HepG2 (cell line): ENCODE measurements at regions not wholly inside any gene's neighbourhood (a gene's known extent, or its start where the extent isn't known, plus 50 kb on each side); places are given as distances from the start of the nearest gene placed in this dataset.

ENCODE experiments used
- ATAC-seq: fragments of 200-7000 bp; cut with Tn5 transposase; 3 replicates; pipeline ENCODE4 v1.9.1; 2020; ENCODE audit warnings: mild to moderate bottlenecking, moderate library complexity
- BruUV-seq: library from RNA; stranded (reverse); fragments of 400-500 nt; replicated peaks from 2 replicates; lab custom pipeline; 2021; lab: Mats Ljungman, UMichigan
- CTCF ChIA-PET: fragments of 300-600 bp; formaldehyde crosslinking; extraction: SDS; loops from one replicate; lab custom pipeline; 2021; ENCODE audit warnings: low total read pairs, inconsistent platforms, low intra/inter-chr PET ratio; lab: Yijun Ruan, JAX
- POLR2A ChIA-PET: fragments of 350-600 bp; sonication (Branson Sonifier 250); formaldehyde crosslinking; loops from one replicate; lab custom pipeline; 2020; ENCODE audit warnings: antibody characterized with exemption, inconsistent platforms; lab: Yijun Ruan, JAX
- DNase-seq: peaks from one replicate; pipeline ENCODE4 v3.0.0-alpha.2; 2015; ENCODE audit warnings: low spot score
- FAIRE-seq: peaks from 3 replicates; lab custom pipeline; 2011; peaks lifted over from hg19 to GRCh38; lab: Jason Lieb, UNC
- H2AFZ ChIP-seq: one replicate; pipeline ENCODE4 v1.6.1; 2011; ENCODE audit warnings: low read length, inconsistent platforms
- H3K27ac ChIP-seq: fragments of 300-600 bp; 3 replicates; pipeline ENCODE4 v1.8.0; 2011; ENCODE audit warnings: mixed run types, mild to moderate bottlenecking, mixed read lengths, low read length, inconsistent platforms; ENCODE audit not compliant: insufficient read depth; ENCODE audit errors: extremely low read length
- H3K27me3 ChIP-seq, 2 experiments: fragments of 200-600 bp in 1 of 2; 2 replicates in 1 of 2; 3 replicates in 1 of 2; pipeline versions ENCODE4 v1.6.0 to v1.8.0; 2011; ENCODE audit warnings: low read length in 2 of 2, mild to moderate bottlenecking in 2 of 2, moderate library complexity in 2 of 2, inconsistent platforms in 1 of 2; ENCODE audit not compliant: insufficient read depth in 2 of 2, control insufficient read depth in 1 of 2
- H3K36me3 ChIP-seq, 2 experiments: fragments of 200-600 bp in 1 of 2; replicated peaks in 1 of 2; 2 replicates in 1 of 2; 3 replicates in 1 of 2; pipeline versions ENCODE4 v1.5.1 to v1.8.0; 2011; ENCODE audit warnings: low read length in 2 of 2, inconsistent platforms in 1 of 2; ENCODE audit not compliant: insufficient read depth in 2 of 2, control insufficient read depth in 1 of 2
- H3K4me1 ChIP-seq: 2 replicates; pipeline ENCODE4 v1.5.1; 2012; ENCODE audit warnings: low read length, inconsistent platforms; ENCODE audit not compliant: insufficient read depth
- H3K4me2 ChIP-seq: 2 replicates; pipeline ENCODE4 v1.6.0; 2011; ENCODE audit warnings: low read depth, low read length, inconsistent platforms
- H3K4me3 ChIP-seq, 3 experiments: fragments of 200-600 bp in 1 of 3; sonication (generic), shearing (Covaris generic) in 1 of 3; replicated peaks in 1 of 3; 2 replicates each; pipeline ENCODE4 v1.5.1; 2011 to 2016; ENCODE audit warnings: low read length in 3 of 3, inconsistent platforms in 2 of 3, low read depth in 2 of 3, mild to moderate bottlenecking in 2 of 3, control low read depth in 1 of 3, mixed read lengths in 1 of 3; ENCODE audit not compliant: insufficient read depth in 1 of 3
- H3K79me2 ChIP-seq: one replicate; pipeline ENCODE4 v1.6.1; 2011; ENCODE audit warnings: low read length, inconsistent platforms; ENCODE audit not compliant: insufficient read depth
- H3K9ac ChIP-seq: 2 replicates; pipeline ENCODE4 v1.6.0; 2011; ENCODE audit warnings: mild to moderate bottlenecking, low read depth, low read length, inconsistent platforms; ENCODE audit not compliant: insufficient read depth
- H3K9me3 ChIP-seq: 2 replicates; pipeline ENCODE4 v1.5.1; 2012; ENCODE audit warnings: mild to moderate bottlenecking, low read length
- H4K20me1 ChIP-seq: 2 replicates; pipeline ENCODE4 v1.6.0; 2011; ENCODE audit warnings: inconsistent platforms, mild to moderate bottlenecking, low read length, moderate library complexity; ENCODE audit not compliant: insufficient read depth
- FOXC1 ChIP-seq: sonication (generic); formaldehyde crosslinking; IDR thresholded peaks from 2 replicates; pipeline ENCODE4 v1.8.0; 2022; ENCODE audit warnings: mild to moderate bottlenecking, missing genetic modification reagents, borderline replicate concordance
- GABPB1 ChIP-seq: IDR thresholded peaks from 2 replicates; pipeline ENCODE4 v1.6.1; 2016; ENCODE audit warnings: mild to moderate bottlenecking, missing genetic modification reagents, moderate library complexity, missing compliant biosample characterization
- ISL2 ChIP-seq: sonication (generic); formaldehyde crosslinking; IDR thresholded peaks from 2 replicates; pipeline ENCODE4 v1.5.0; 2020; ENCODE audit warnings: missing genetic modification reagents
- KAT7 ChIP-seq: IDR thresholded peaks from 2 replicates; pipeline ENCODE4 v1.6.1; 2018; ENCODE audit warnings: borderline replicate concordance, missing compliant biosample characterization
- MAZ ChIP-seq, 2 experiments: sonication (generic) in 1 of 2; formaldehyde crosslinking in 1 of 2; IDR thresholded peaks; 2 replicates each; pipeline versions ENCODE4 v1.5.0 to v1.6.1; 2012 to 2020; ENCODE audit warnings: low read depth in 2 of 2, mild to moderate bottlenecking in 2 of 2, borderline replicate concordance in 1 of 2, improper control_type of control experiment in 1 of 2, low read length in 1 of 2, missing genetic modification reagents in 1 of 2, moderate library complexity in 1 of 2
- PITX1 ChIP-seq: sonication (generic); formaldehyde crosslinking; IDR thresholded peaks from 2 replicates; pipeline ENCODE4 v1.5.1; 2020; ENCODE audit warnings: mild to moderate bottlenecking, missing genetic modification reagents
- TCF12 ChIP-seq, 2 experiments: fragments of 450-650 bp in 1 of 2; sonication (generic) in 1 of 2; formaldehyde crosslinking in 1 of 2; IDR thresholded peaks; 2 replicates each; pipeline versions ENCODE4 v1.6.1 to v1.8.0; 2017 to 2022; ENCODE audit warnings: antibody characterized with exemption in 1 of 2, mild to moderate bottlenecking in 1 of 2, missing genetic modification reagents in 1 of 2, moderate library complexity in 1 of 2
- TGIF2 ChIP-seq: IDR thresholded peaks from 2 replicates; pipeline ENCODE4 v1.6.1; 2016; ENCODE audit warnings: control low read depth, missing compliant biosample characterization
- ZMYM3 ChIP-seq: sonication (generic); formaldehyde crosslinking; IDR thresholded peaks from 2 replicates; pipeline ENCODE4 v1.5.1; 2020; ENCODE audit warnings: mild to moderate bottlenecking, missing genetic modification reagents
- ZNF143 ChIP-seq: sonication (generic); formaldehyde crosslinking; IDR thresholded peaks from 2 replicates; pipeline ENCODE4 v1.4.0; 2020; ENCODE audit warnings: missing genetic modification reagents
- ZNF496 ChIP-seq: sonication (generic); formaldehyde crosslinking; IDR thresholded peaks from 2 replicates; pipeline ENCODE4 v1.8.1; 2023; ENCODE audit warnings: mild to moderate bottlenecking, moderate library complexity, missing genetic modification reagents; ENCODE audit not compliant: insufficient replicate concordance
- ZNF543 ChIP-seq: sonication (generic); formaldehyde crosslinking; IDR thresholded peaks from 2 replicates; pipeline ENCODE4 v1.4.0; 2020; ENCODE audit warnings: mild to moderate bottlenecking, missing genetic modification reagents
- WGBS: methylation state at CpG from one replicate; pipeline ENCODE4 v1.1.6; 2017; ENCODE audit warnings: low lambda C conversion rate; 5-methylcytosine and 5-hydroxymethylcytosine counted together
- in situ Hi-C: cut with HindIII; loops from 2 replicates; pipeline ENCODE4 v1.10.0; 2017; ENCODE audit warnings: low pct_unique_long_range_greater_than_20kb; ENCODE audit not compliant: extremely low pct_ligation_motif_present
- intact Hi-C: fragments of 100-400 bp; cut with micrococcal nuclease; formaldehyde crosslinking; loops from one replicate; pipeline ENCODE4 v1.10.0; 2022; ENCODE audit not compliant: unreplicated experiment
- TF ChIP-seq, protein P1 (sequence below): fragments of 450-650 bp; IDR thresholded peaks from 2 replicates; pipeline ENCODE4 v1.6.1; 2017; ENCODE audit warnings: mild to moderate bottlenecking
- TF ChIP-seq, protein P2 (sequence below): sonication (generic); formaldehyde crosslinking; IDR thresholded peaks from 2 replicates; pipeline ENCODE4 v1.5.0; 2020; ENCODE audit warnings: mild to moderate bottlenecking, low read depth, missing genetic modification reagents, borderline replicate concordance

DNA sequence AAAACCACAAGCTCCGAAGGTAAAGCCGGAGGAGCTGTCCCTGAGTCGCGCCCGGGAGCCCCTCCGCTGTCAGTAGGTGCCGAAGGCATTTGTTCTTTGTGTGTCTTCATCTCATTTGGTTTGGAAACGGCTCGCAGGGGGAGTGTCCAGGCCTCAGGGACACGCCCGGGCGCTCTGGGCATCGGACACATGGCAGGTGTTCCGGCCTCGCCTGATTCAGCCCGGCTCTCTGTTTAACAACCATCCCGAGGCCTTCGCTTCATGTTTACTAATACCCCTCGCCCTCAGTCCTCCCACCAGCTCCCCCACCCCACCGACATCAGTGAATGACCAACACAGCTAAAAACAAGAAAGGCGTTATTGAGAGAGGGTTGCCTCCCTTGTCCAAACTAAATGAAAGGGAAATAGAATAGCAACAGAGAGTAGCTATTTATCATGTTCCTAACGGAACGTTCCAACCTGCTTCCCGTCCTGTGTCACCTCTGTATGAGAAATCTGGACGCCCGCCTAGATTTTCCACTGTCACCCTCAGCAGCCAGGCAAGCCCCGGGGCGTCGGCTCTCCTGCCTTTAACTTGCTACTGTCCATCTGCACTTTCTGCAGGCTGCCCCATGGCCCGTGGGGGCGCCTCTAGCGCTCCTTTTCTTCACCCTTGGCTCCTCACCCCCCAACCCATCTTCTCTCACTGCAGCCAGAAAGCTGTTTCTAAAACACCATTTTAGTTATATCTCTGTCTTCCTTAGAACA is 73.9 kb downstream of the MYCN start:
- WGBS: 64% methylated on average over 32 of the region's 32 CpGs
- intact Hi-C loops: no loop called here

DNA sequence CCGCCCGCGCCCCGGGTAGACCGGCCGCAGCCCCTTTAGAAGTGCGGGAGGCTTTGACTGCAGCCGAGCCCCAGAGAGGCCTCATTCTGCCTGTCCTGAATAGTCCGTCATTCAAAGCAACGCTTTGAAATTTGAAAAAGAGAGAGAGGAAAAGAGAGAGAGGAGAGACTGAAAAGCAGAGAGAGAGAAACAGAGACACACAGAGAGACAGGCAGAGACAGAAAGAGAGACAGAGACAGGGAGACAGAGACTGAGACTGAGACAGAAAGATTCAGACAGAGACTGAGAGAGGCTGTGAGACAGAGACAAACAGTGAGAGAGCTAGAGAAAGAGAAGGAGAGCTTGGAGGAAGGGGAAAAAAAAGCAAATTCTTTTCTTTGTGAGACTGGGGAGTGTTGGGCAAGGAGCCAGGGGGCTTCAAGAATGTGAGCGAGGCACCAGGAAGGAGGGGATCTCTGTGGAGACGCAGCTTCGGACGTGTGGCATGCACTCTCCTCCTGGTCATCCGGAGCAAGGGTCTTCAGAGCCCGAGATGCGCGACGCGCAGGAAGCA is 73.1 kb downstream of the MYCN start:
- no peak overlapping the region for H3K9ac ChIP-seq
- no peak overlapping the region for H3K4me3 ChIP-seq
- H3K9me3 ChIP-seq: no peaks in the 10 kb centered on the region
- intact Hi-C loops: no loop called here
- ChIA-PET POLR2A (no interaction called here), CTCF (no interaction called here)
- H3K79me2 ChIP-seq: no peaks in the 10 kb centered on the region
- no peak overlapping the region for H2AFZ ChIP-seq
- H4K20me1 ChIP-seq: no peaks in the 10 kb centered on the region
- WGBS: 77% methylated on average over 20 of the region's 20 CpGs
- no peak overlapping the region for H3K27ac ChIP-seq
- H3K4me1 ChIP-seq: no peaks in the 10 kb centered on the region
- in situ Hi-C loops: no loop called here
- H3K36me3 ChIP-seq: no peaks in the 10 kb centered on the region
- DNase-seq: no peak
- ATAC-seq: no peak
- H3K4me2 ChIP-seq: no peak overlapping the region
- FAIRE-seq: no peak
- peaks cover 2 to 12% of the 10 kb centered on the region in 2 experiments; a peak in 3 of 5 replicates for H3K27me3 ChIP-seq
- TF ChIP-seq TGIF2 (CRISPR knock-in tag): no peak
- TF ChIP-seq, protein P1, sequence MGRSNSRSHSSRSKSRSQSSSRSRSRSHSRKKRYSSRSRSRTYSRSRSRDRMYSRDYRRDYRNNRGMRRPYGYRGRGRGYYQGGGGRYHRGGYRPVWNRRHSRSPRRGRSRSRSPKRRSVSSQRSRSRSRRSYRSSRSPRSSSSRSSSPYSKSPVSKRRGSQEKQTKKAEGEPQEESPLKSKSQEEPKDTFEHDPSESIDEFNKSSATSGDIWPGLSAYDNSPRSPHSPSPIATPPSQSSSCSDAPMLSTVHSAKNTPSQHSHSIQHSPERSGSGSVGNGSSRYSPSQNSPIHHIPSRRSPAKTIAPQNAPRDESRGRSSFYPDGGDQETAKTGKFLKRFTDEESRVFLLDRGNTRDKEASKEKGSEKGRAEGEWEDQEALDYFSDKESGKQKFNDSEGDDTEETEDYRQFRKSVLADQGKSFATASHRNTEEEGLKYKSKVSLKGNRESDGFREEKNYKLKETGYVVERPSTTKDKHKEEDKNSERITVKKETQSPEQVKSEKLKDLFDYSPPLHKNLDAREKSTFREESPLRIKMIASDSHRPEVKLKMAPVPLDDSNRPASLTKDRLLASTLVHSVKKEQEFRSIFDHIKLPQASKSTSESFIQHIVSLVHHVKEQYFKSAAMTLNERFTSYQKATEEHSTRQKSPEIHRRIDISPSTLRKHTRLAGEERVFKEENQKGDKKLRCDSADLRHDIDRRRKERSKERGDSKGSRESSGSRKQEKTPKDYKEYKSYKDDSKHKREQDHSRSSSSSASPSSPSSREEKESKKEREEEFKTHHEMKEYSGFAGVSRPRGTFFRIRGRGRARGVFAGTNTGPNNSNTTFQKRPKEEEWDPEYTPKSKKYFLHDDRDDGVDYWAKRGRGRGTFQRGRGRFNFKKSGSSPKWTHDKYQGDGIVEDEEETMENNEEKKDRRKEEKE: no peak
- TF ChIP-seq ZNF496 (CRISPR knock-in tag): no peak
- TF ChIP-seq ISL2: no peak
- no peak for TF ChIP-seq GABPB1 (CRISPR knock-in tag)
- TF ChIP-seq FOXC1 (CRISPR knock-in tag): no peak
- no peak for TF ChIP-seq KAT7 (CRISPR knock-in tag)
- TF ChIP-seq, protein P2, sequence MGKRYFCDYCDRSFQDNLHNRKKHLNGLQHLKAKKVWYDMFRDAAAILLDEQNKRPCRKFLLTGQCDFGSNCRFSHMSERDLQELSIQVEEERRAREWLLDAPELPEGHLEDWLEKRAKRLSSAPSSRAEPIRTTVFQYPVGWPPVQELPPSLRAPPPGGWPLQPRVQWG (CRISPR knock-in tag): no peak
- TF ChIP-seq ZNF543: no peak
- TF ChIP-seq ZNF143 (CRISPR knock-in tag): no peak
- no peak for TF ChIP-seq MAZ (IDR thresholded peaks at IDR 0.05; ENCODE audit: borderline replicate concordance, low read depth, low read length)
- no peak for TF ChIP-seq MAZ (CRISPR knock-in tag; IDR thresholded peaks at IDR 0.05; ENCODE audit: low read depth)
- TF ChIP-seq PITX1 (CRISPR knock-in tag): no peak
- BruUV-seq: no TSS peak

More for the DNA sequence above, 73.9 kb downstream of the MYCN start:
- in situ Hi-C loops: no loop called here
- FAIRE-seq (no peak), DNase-seq (no peak), ATAC-seq (peak; percentile 59; the same call in 2 of the 3 replicates)
- Histone ChIP-seq H3K27ac (no peak overlapping the region), H3K79me2 (no peaks in the 10 kb centered on the region), H4K20me1 (no peaks in the 10 kb centered on the region), H3K27me3 (peaks cover 2 to 12% of the 10 kb centered on the region in 2 experiments; a peak in 3 of 5 replicates), H3K4me3 (no peak overlapping the region), H3K9ac (no peak overlapping the region), H3K4me1 (no peaks in the 10 kb centered on the region), H3K36me3 (no peaks in the 10 kb centered on the region), H3K4me2 (no peak overlapping the region), H3K9me3 (no peaks in the 10 kb centered on the region), H2AFZ (no peak overlapping the region)
- ChIA-PET POLR2A (no interaction called here), CTCF (no interaction called here)
- BruUV-seq: no TSS peak
- TF ChIP-seq TCF12 (IDR thresholded peaks at IDR 0.05) (no peak), TCF12 (CRISPR knock-in tag; IDR thresholded peaks at IDR 0.05) (no peak), ZMYM3 (CRISPR knock-in tag) (no peak)
